ENCODE measurements at regions not wholly inside any gene's neighbourhood (a gene's known extent, or its start where the extent isn't known, plus 50 kb on each side); places are given as distances from the start of the nearest gene placed in this dataset.

GRCh38 chr3:28634019-28634418 lies 285.4 kb upstream of the AZI2 start:
- no peak overlapping the region for H3K27ac Mint-ChIP-seq
- no peak for TF ChIP-seq EZH2 (IDR thresholded peaks at IDR 0.05; ENCODE audit: low read depth, unreplicated experiment)
- no peak for TF ChIP-seq NANOG (IDR thresholded peaks at IDR 0.05; ENCODE audit: borderline replicate concordance)
- TF ChIP-seq CTCF (conservative IDR thresholded peaks at IDR 0.05; ENCODE audit: low read depth in 2 of 2), result no peak
- TF ChIP-seq, protein P1, sequence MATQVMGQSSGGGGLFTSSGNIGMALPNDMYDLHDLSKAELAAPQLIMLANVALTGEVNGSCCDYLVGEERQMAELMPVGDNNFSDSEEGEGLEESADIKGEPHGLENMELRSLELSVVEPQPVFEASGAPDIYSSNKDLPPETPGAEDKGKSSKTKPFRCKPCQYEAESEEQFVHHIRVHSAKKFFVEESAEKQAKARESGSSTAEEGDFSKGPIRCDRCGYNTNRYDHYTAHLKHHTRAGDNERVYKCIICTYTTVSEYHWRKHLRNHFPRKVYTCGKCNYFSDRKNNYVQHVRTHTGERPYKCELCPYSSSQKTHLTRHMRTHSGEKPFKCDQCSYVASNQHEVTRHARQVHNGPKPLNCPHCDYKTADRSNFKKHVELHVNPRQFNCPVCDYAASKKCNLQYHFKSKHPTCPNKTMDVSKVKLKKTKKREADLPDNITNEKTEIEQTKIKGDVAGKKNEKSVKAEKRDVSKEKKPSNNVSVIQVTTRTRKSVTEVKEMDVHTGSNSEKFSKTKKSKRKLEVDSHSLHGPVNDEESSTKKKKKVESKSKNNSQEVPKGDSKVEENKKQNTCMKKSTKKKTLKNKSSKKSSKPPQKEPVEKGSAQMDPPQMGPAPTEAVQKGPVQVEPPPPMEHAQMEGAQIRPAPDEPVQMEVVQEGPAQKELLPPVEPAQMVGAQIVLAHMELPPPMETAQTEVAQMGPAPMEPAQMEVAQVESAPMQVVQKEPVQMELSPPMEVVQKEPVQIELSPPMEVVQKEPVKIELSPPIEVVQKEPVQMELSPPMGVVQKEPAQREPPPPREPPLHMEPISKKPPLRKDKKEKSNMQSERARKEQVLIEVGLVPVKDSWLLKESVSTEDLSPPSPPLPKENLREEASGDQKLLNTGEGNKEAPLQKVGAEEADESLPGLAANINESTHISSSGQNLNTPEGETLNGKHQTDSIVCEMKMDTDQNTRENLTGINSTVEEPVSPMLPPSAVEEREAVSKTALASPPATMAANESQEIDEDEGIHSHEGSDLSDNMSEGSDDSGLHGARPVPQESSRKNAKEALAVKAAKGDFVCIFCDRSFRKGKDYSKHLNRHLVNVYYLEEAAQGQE (IDR thresholded peaks at IDR 0.05; ENCODE audit: unreplicated experiment), result no peak
- TF ChIP-seq CREB1 (CRISPR knock-in tag; IDR thresholded peaks at IDR 0.05; ENCODE audit: low read depth), result no peak
- no peak for TF ChIP-seq POLR2AphosphoS5 (IDR thresholded peaks at IDR 0.05; ENCODE audit: low read depth)
- TF ChIP-seq, protein P2, sequence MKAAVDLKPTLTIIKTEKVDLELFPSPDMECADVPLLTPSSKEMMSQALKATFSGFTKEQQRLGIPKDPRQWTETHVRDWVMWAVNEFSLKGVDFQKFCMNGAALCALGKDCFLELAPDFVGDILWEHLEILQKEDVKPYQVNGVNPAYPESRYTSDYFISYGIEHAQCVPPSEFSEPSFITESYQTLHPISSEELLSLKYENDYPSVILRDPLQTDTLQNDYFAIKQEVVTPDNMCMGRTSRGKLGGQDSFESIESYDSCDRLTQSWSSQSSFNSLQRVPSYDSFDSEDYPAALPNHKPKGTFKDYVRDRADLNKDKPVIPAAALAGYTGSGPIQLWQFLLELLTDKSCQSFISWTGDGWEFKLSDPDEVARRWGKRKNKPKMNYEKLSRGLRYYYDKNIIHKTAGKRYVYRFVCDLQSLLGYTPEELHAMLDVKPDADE (IDR thresholded peaks at IDR 0.05), result no peak
- TF ChIP-seq STAT1 (IDR thresholded peaks at IDR 0.05; ENCODE audit: unreplicated experiment), result no peak
- no peak for TF ChIP-seq ZNF114 (CRISPR knock-in tag; IDR thresholded peaks at IDR 0.05)

DNA sequence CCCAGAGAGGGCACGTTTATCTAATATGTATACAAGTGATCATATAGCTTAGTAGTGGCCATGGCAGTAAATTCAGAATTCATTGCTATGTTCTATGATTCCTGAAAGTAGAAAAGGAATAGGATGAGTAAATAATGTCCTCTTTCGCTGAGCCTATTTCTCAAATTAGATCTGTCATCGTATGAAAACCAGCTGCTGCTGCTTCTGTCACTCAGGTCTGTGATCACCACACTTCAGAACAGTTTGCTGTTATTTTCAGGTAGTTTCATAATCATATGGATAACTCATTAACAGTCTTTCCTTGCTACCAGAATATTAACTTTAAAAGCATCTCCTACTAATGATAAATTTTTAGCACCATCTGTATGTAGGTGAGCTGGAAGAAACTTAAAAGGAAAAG lies 289.1 kb upstream of the AZI2 start:
- H3K27ac Mint-ChIP-seq, result no peak overlapping the region
- H3K27ac ChIP-seq (ENCODE audit: low read depth), result no peak overlapping the region
- H3K79me2 ChIP-seq (replicated peaks; ENCODE audit: insufficient read depth), result peaks cover 5% of the 10 kb centered on the region; the same call in 1 of the 2 replicates
- peaks cover 6% of the 10 kb centered on the region for H3K4me1 Mint-ChIP-seq
- no peaks in the 10 kb centered on the region for H3K27me3 ChIP-seq (ENCODE audit: insufficient read depth)
- H3K4me2 ChIP-seq, result no peak overlapping the region
- no peak for ATAC-seq
- no peak for DNase-seq (ENCODE audit: low spot score)
- no peak overlapping the region for H2AFZ ChIP-seq
- H3K9me3 Mint-ChIP-seq, result no peaks in the 10 kb centered on the region
- H3K4me1 ChIP-seq (ENCODE audit: insufficient read depth), result no peaks in the 10 kb centered on the region
- no peaks in the 10 kb centered on the region for H3K36me3 Mint-ChIP-seq (ENCODE audit: low read depth)
- peaks cover 1% of the 10 kb centered on the region for H3K27me3 Mint-ChIP-seq (ENCODE audit: insufficient read depth, low read depth, poor library complexity)
- H3F3A ChIP-seq (replicated peaks; ENCODE audit: low read depth), result no peaks in the 10 kb centered on the region
- no peaks in the 10 kb centered on the region for H4K20me1 ChIP-seq (replicated peaks; ENCODE audit: insufficient read depth)
- peaks cover 3% of the 10 kb centered on the region; the same call in 1 of the 2 replicates for H3K9me2 ChIP-seq (ENCODE audit: insufficient read depth)
- no peak overlapping the region for H3K4me3 Mint-ChIP-seq
- H3K36me3 ChIP-seq (ENCODE audit: insufficient read depth), result no peaks in the 10 kb centered on the region
- H3K4me3 ChIP-seq, result no peak overlapping the region
- no peak for TF ChIP-seq EZH2phosphoT487 (IDR thresholded peaks at IDR 0.05; ENCODE audit: unreplicated experiment)

More at GRCh38 chr3:28634019-28634418, 285.4 kb upstream of the AZI2 start:
- no peaks in the 10 kb centered on the region for H3F3A ChIP-seq (replicated peaks; ENCODE audit: low read depth)
- no peaks in the 10 kb centered on the region for H3K27me3 ChIP-seq (ENCODE audit: insufficient read depth)
- no peaks in the 10 kb centered on the region for H4K20me1 ChIP-seq (replicated peaks; ENCODE audit: insufficient read depth)
- no peak for DNase-seq (ENCODE audit: low spot score)
- H3K9me2 ChIP-seq (ENCODE audit: insufficient read depth), result no peaks in the 10 kb centered on the region; the same call in 1 of the 2 replicates
- Mint-ChIP-seq H3K9me3 (no peaks in the 10 kb centered on the region), H3K36me3 (ENCODE audit: low read depth) (no peaks in the 10 kb centered on the region), H3K4me3 (no peak overlapping the region), H3K27me3 (ENCODE audit: insufficient read depth, low read depth, poor library complexity) (no peaks in the 10 kb centered on the region), H3K4me1 (peaks cover 6% of the 10 kb centered on the region)
- H3K4me3 ChIP-seq, result no peak overlapping the region
- H3K4me1 ChIP-seq (ENCODE audit: insufficient read depth), result no peaks in the 10 kb centered on the region
- H3K4me2 ChIP-seq, result no peak overlapping the region
- ATAC-seq, result no peak
- H3K27ac ChIP-seq (ENCODE audit: low read depth), result no peak overlapping the region
- H3K79me2 ChIP-seq (replicated peaks; ENCODE audit: insufficient read depth), result peaks cover 9% of the 10 kb centered on the region
- H3K36me3 ChIP-seq (ENCODE audit: insufficient read depth), result no peaks in the 10 kb centered on the region
- no peak overlapping the region for H2AFZ ChIP-seq
